ENCODE measurements at regions not wholly inside any gene's neighbourhood (a gene's known extent, or its start where the extent isn't known, plus 50 kb on each side); places are given as distances from the start of the nearest gene placed in this dataset.
A peak's percentile ranks its signal among the peaks of the same experiment; 100 is the strongest.

GRCh38 chr6:150713487-150713886 lies 113.8 kb downstream of the PLEKHG1 start:
- no peak for DNase-seq

- DNase-seq, result no peak
These were observed 114.2 kb downstream of the PLEKHG1 start for GRCh38 chr6:150713931-150714330.

GRCh38 chr6:150715133-150715532 lies 115.4 kb downstream of the PLEKHG1 start:
- no peak for DNase-seq

DNA sequence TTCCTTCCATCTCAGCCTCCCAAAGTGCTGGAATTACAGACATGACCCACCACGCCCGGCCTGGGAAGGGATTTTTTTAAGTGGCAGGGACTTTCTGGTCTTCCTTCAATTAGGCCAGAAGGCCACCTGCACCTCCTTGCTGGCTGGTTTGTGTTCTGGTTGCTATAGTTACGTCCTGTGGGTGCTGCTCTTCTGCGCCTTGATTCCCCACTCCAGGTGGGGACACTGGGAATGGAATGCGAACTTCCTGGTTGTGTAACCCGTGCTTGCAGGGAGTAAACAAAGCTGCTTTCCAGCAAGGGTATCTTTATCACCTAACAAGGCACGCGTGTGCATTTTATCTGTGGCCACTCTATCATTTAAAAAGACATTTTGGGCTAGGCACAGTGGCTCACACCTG lies 117.7 kb downstream of the PLEKHG1 start:
- no peak for DNase-seq

DNA sequence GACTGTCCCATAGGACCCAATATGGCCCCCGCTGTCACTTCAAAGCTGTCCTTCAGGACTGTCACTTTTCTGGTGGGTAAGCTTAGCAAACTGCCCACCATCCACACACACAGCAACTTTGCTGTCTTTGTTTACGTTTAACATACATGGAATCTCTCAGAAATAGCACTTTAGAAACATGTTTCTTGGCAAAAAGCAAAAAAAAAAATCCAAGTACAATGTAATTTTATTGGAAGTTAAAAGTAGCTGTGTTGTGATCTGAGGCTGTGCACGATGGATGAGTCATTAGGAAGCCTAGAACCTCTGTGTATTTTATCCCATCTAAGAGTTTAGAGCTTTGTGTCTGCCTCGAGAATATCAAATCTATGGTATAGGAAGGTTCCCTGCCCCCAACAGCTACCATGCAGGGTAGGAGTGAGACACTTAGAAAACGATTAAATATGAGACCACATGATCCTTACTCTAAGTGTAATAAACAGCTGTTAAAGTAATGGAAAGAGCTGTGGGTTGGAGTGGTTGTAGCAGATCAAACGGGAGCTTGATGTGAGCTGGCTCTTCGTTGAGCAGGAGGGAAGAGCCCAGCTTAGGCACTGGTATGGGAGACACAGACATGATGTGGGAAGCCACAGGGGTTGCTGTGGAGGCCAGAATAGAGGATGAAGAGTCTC lies 119.5 kb downstream of the PLEKHG1 start:
- DNase-seq, result no peak

DNA sequence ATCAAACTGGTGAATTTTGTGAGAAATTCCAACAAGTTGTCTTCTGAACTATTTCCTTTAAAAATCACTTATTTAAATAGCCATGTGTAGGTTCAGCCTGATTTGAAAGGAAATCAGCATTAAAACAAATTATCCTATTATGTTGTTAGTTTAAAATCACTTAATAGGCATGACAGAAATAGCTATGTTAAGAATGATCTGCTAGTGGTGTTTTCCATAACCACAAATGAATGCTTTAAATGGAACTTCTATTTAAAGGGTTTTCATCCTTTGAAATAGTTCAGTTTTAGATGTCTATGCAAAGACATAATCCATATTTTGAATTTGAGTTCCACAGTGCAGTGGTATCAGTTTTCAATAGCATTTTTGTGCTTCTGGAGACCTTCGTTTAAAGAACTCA lies 120.1 kb downstream of the PLEKHG1 start:
- DNase-seq, result no peak

DNA sequence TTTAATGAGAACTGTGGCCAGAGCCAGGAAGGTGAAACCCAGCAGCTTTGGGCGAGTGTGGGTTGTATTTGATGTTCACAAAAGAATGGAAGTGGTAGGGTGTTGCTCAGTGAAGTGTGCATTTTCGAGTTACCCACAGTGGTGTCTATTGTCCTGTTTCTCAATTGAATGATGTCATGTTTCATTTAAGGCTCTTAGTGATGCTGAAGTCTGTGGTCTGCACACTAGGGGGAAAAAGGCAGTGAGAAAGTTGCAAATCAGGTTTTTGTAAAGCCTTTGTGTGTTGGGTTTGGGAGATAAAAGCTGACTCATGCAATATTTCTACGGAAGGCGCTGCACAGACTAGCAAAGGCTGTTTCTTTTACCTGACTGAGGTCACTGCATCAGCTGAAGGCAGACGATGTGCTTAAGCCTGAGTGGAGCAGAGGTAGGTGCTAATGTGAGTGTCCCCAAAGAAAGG lies 121.1 kb downstream of the PLEKHG1 start:
- DNase-seq, result peak; percentile 57

GRCh38 chr6:150721418-150722266 lies 122.0 kb downstream of the PLEKHG1 start:
- DNase-seq, result no peak

- no peak for DNase-seq
These were observed 123.1 kb downstream of the PLEKHG1 start for GRCh38 chr6:150722614-150723344.

DNA sequence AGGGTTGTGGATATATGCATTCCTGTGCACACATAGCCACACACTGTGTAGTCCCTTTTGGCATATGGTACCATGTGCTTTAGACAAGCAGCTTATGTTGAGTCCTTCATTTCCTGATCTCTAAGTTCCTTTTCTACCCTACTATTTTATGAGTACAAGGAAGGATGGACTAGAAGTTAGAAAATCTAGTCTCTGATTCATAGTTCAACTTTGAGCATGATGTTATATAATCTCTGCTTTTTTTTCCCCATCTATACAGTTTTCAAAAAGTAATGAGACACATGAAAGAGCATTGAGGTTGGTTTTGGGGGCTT lies 123.6 kb downstream of the PLEKHG1 start:
- no peak for DNase-seq

DNA sequence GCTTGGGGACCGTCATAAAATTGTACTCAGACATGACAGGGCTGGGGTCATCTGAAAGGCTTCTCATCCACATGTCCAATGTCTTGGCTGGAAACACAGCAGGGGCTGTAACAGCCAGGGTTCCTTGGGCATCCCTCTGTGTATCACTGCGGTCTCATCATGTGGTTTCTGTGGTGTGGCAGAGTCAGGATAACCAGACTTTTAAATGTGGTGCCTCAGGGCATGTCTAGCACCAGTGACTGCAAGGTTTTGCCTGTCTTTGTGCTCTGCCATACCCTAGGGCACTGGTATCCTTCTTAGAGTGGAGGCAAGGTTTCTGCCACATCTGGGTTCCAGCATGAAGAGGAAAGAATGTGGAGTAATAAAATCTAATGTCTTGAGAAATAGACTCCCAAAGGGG lies 124.2 kb downstream of the PLEKHG1 start:
- no peak for DNase-seq

GRCh38 chr6:150725795-150726194 lies 126.1 kb downstream of the PLEKHG1 start:
- DNase-seq, result no peak

DNA sequence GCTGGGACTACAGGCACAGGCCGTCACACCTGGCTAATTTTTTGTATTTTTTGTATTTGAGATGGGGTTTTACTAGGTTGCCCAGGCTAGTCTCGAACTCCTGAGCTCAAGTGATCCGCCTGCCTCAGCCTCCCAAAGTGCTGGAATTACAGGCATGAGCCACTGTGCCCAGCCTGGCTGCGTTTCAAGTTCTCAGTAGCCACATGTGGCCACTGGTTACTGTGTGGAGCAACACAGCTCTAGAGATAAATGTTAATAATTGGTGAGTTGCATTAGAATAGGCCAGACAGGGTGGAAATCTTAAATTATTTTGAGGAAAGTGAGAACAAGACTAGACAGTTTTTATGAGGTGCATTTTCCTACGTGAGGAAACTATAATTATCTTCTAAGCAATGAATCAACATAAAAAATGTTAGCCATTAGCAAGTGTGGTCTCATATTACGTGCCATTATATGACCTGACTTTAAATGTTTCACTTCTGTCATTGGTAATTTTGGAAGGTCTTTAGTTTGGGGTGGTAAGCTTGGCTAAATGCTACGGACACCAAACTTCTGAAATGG lies 129.6 kb downstream of the PLEKHG1 start:
- no peak for DNase-seq

- no peak for DNase-seq
These were observed 131.2 kb downstream of the PLEKHG1 start for GRCh38 chr6:150730801-150731457.

DNA sequence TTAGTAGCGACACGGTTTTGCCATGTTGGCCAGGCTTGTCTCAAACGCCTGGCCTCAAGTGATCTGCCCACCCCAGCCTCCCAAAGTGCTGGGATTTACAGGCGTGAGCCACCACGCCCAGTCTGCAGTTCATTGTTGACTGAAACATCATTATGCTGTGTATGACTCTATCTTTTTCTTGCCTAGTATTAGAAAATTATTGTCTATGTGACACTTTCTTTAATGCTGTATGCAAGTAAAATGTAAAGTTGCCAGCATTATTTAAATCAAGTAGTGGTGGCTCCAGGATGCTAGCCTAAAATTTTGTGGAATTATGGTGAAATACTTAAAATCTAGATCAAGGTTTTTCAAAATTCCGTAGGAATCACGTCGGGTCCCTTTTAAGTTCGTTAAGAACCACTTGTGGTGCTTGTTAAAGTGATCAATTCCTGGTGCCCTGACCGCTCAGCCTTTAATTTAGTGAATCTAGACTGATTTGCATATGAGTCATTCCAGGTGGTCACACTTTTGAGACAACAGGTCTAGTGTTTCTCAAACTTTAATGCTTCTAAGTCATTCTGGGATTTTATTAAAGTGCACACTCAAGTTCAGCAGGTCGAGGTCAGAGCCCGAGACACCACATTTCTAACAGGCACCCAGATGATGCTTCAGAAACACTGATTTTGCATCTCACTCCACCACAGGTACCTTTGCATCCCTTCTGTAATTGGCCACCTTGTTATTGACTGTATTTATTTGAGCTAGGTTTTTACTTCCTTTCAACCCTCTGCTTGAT lies 132.6 kb upstream of the MTHFD1L start:
- no peak for DNase-seq

- DNase-seq, result no peak
These were observed 131.8 kb upstream of the MTHFD1L start for GRCh38 chr6:150733726-150734125.

DNA sequence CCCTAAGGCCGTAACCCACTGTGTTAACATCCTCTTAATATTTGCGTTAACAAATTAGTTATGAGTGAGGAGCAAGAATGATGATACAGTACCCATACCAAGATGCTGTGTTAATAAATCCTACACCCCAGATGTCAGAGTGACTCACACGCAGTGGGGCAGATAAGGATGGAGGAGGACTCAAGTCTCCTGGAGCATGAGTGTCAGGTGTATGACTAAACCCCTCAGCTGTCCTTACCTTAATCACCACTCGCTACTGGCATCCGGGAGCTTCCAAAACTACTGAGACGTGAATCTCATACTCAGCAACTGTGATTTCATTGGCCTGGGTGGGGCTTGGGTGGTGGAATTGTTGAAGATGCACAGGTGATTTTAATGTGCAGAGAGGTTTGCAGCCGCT lies 131.3 kb upstream of the MTHFD1L start:
- no peak for DNase-seq

DNA sequence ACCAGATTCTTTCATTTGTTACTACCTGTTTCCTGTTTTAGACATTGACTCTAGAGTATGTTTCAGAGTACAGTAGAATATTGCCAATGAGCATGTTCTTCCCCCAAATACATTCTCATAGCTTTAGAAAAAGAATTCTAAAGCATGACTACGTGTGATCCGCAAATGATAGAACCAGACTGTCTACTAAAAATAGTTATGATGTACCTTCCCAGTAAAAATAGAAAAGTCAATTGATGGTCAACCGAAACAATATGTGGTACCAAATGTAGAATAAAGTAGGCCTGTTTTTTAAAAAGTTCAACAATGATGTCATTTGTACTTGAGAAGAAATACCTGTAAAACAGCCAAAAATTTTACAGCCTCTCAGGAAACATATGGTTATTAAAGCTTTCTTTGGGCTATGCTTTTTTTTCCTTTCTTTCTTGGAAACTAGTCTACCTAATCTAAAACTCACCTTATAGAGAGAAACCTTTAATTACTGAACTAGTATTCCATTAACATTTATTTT lies 130.1 kb upstream of the MTHFD1L start:
- DNase-seq, result no peak

DNA sequence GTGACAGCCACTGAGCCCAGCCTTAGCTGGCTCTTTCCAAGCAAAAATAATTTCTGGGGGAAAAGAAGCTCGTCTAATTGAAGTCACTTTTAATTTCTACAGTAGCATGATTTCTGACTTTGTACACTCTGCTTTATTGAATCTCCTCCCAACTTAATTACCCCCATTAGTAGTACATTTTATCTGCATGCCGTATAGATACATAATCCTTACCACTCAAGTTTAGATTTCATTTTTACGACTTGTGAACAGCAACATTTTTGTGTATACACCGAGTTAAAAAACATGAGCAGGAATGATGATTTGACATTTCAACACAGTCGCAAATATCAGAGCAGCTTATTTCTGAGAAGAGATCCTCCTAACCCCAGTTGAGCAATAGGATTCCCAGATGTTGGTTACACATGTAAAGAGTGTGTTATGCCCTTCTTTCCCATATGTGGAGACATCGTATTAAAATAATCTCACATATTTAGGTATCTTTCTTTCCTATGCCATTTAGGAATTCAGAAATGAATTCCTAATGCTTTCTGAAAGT lies 127.3 kb upstream of the MTHFD1L start:
- no peak for DNase-seq

DNA sequence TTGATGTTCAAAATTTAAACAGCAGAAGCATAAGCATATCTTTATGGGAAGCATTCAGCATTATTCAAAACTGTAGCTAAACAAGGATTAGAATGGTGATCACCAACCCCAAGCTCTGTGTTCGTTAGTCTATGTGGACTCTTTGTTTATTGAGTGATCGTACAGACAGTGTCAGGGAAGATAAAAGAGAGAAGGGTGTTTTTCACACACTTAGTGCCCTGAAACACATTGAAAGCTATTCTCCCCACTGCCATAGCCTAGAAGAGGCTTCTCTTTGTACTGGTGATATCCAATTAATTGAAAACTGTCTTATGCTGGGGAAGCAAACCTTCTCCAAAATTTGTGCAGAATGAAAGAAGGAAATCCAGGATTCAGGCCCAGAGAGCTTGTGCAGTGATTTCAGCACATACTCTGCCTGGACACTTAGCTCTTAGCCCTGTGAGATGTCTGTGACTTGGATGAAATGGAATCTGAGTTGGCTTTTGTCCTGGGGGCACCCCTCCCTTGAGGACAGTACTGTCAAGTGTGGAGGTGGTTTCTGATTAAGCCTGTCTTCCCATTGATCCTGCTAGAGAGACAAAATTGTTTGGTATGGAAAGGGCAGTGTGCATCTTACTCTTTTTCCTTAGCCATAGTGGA lies 125.7 kb upstream of the MTHFD1L start:
- no peak for DNase-seq

GRCh38 chr6:150740453-150740852 lies 125.0 kb upstream of the MTHFD1L start:
- DNase-seq, result no peak
